Progenitor cell of endocrine pancreas (in vitro differentiated cells): ENCODE measurements at regions not wholly inside any gene's neighbourhood (a gene's known extent, or its start where the extent isn't known, plus 50 kb on each side); places are given as distances from the start of the nearest gene placed in this dataset.

ENCODE experiments used
- DNase-seq: peaks from one replicate; pipeline ENCODE4 v3.0.0; 2021; ENCODE audit warnings: low spot score; ENCODE audit not compliant: unreplicated experiment
- H3K27ac Mint-ChIP-seq: 2 replicates; pipeline ENCODE4 v1.8.0; 2021; ENCODE audit warnings: mild to moderate bottlenecking, moderate library complexity, mixed read lengths
- H3K27me3 Mint-ChIP-seq: 2 replicates; pipeline ENCODE4 v1.8.0; 2021; ENCODE audit warnings: mixed read lengths
- H3K36me3 Mint-ChIP-seq: 2 replicates; pipeline ENCODE4 v1.8.0; 2022; ENCODE audit warnings: mixed read lengths; ENCODE audit not compliant: insufficient read depth
- H3K4me1 Mint-ChIP-seq: 2 replicates; pipeline ENCODE4 v1.8.0; 2021; ENCODE audit warnings: low read depth, mixed read lengths
- H3K4me3 Mint-ChIP-seq: 2 replicates; pipeline ENCODE4 v1.8.0; 2021; ENCODE audit warnings: low read depth, mild to moderate bottlenecking, moderate library complexity, mixed read lengths
- H3K9me3 Mint-ChIP-seq: 2 replicates; pipeline ENCODE4 v1.8.0; 2021; ENCODE audit warnings: low read depth, mixed read lengths
- TF ChIP-seq, protein P1 (sequence below): fragments of 200-600 bp; sonication (generic); IDR thresholded peaks from one replicate; pipeline ENCODE4 v1.5.0; 2021; ENCODE audit warnings: antibody characterized with exemption, mild to moderate bottlenecking; ENCODE audit not compliant: unreplicated experiment

DNA sequence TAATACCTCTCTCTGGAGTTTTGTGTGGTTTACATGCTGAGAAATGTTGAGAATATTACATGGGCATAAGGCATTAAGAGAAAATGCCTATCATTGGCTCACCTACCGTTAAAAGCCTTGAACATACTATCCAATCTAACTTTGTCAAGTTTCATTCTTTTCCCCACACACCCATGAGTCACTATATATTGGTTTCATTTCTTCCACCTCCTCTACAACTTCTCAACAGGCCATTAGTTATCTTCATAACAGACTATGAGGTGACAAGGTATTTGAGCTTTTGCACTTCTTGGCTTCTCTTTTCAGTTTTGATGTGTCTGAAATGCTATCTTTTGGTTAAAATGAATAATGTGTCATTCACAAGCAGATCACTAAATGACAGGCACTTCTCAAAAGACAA is 288.0 kb downstream of the KCNN2 start:
- DNase-seq, result no peak
- Mint-ChIP-seq H3K36me3 (no peaks in the 10 kb centered on the region), H3K27me3 (no peaks in the 10 kb centered on the region), H3K9me3 (no peaks in the 10 kb centered on the region), H3K4me3 (no peak overlapping the region), H3K27ac (no peak overlapping the region), H3K4me1 (peaks cover 4% of the 10 kb centered on the region)
- TF ChIP-seq, protein P1, sequence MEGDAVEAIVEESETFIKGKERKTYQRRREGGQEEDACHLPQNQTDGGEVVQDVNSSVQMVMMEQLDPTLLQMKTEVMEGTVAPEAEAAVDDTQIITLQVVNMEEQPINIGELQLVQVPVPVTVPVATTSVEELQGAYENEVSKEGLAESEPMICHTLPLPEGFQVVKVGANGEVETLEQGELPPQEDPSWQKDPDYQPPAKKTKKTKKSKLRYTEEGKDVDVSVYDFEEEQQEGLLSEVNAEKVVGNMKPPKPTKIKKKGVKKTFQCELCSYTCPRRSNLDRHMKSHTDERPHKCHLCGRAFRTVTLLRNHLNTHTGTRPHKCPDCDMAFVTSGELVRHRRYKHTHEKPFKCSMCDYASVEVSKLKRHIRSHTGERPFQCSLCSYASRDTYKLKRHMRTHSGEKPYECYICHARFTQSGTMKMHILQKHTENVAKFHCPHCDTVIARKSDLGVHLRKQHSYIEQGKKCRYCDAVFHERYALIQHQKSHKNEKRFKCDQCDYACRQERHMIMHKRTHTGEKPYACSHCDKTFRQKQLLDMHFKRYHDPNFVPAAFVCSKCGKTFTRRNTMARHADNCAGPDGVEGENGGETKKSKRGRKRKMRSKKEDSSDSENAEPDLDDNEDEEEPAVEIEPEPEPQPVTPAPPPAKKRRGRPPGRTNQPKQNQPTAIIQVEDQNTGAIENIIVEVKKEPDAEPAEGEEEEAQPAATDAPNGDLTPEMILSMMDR, result no peak

DNA sequence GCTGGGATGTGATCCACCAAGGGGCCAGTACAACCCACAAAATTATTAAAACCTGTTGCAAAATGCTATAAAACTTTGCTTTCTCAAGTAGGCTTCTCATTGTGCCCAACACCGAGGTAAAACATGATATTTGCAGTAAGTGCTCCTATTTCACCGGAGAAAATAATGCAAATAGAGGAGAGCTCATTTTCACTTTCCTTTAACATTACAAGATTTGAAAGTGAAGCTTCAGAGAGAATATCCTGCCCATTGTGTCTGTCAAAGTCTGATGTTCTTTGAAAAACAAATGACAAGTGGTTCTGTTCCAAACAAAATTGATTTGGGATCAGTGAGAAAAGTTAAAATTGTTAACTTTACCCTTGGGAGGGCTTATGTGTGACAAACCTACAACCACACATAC is 287.1 kb downstream of the KCNN2 start:
- TF ChIP-seq, protein P1, result no peak
- peaks cover 4% of the 10 kb centered on the region for H3K4me1 Mint-ChIP-seq
- DNase-seq, result no peak
- H3K36me3 Mint-ChIP-seq, result peaks cover 2% of the 10 kb centered on the region
- H3K4me3 Mint-ChIP-seq, result no peak overlapping the region
- peaks cover 4% of the 10 kb centered on the region for H3K9me3 Mint-ChIP-seq
- H3K27ac Mint-ChIP-seq, result no peak overlapping the region
- no peaks in the 10 kb centered on the region for H3K27me3 Mint-ChIP-seq

DNA sequence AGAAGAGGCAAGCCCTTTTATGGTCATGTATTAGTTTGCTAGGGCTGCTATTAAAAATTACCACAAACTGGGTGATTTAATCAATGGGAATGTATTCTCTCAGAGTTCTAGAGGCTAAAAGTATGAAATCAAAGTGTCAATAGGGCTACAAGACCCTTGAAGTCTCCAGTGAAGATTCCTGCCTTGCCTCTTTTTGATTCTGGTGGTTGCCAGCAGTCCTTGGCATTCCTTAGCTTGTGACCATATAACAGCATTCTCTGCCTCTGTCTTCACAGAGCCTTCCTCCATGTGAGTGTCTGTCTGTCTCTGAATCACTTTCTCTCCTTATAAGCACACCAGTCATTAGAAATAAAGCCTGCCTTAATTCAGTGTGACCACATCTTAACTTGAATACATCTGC is 282.7 kb downstream of the KCNN2 start:
- Mint-ChIP-seq H3K4me1 (no peaks in the 10 kb centered on the region), H3K27me3 (no peaks in the 10 kb centered on the region), H3K4me3 (no peak overlapping the region), H3K36me3 (peaks cover 3% of the 10 kb centered on the region), H3K27ac (no peak overlapping the region), H3K9me3 (peaks cover 21% of the 10 kb centered on the region)
- TF ChIP-seq, protein P1, result no peak
- DNase-seq, result no peak

DNA sequence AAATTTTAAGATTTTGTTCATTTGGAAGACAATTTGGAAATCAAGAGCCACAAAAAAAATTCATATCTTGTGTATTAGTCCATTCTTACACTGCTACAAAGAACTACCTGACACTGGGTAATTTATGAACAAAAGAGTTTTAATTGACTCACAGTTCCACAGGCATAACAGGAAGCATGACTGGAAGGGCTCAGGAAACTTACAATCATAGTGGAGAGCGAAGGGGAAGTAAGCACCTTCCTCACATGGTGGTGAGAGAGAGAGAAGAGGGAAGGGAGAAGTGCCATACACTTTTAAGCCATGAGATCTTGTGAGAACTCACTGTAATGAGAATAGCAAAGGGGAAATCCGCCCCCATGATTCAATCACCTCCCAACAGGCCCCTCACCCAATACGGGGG is 274.4 kb downstream of the KCNN2 start:
- Mint-ChIP-seq H3K4me1 (peaks cover 3% of the 10 kb centered on the region), H3K36me3 (no peaks in the 10 kb centered on the region), H3K27me3 (no peaks in the 10 kb centered on the region), H3K27ac (no peak overlapping the region), H3K4me3 (no peak overlapping the region), H3K9me3 (peaks cover 3% of the 10 kb centered on the region)
- no peak for DNase-seq
- TF ChIP-seq, protein P1, result no peak

DNA sequence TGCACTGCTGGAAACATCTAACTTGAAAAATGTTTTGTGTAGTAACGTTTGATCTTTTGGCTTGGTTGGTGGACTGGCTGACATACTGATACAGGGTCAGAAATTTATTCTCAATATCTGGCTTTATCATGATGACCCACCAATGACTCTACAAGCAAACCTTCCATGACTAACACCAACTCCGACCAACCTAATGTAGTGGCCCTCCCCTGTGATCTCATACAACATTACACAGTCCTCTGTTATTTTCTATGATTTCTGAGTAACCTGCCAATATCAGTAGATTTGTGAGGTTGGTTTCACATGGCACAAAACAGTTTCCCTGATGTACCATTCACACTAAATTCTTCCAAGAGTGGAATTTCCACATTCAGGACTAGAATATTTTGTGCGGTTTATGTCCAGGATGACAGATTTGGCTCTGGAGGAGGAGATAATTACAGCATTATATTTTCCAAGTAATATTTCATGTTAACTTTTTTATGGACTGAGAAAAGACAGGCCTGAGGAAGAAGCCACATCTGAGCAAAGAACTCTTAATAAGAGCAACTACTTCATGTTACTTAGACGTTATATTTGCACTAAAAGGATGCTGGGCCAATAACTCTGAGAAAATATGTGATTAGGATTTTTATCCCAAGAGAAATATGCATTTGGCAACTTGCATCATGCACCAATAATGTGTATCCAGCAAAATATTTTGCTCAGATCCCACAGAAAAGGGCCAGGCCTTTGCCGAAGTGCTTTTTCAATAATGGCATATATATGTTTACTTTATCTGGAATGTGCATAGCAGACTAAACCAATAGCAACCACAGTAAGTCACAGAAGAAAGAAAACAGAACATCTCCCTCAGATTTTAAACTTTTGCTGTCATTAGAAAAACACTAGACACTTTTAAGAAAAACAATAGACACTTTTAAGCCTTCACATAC is 273.4 kb downstream of the KCNN2 start:
- Mint-ChIP-seq H3K4me3 (no peak overlapping the region), H3K9me3 (peaks cover 3% of the 10 kb centered on the region), H3K27me3 (no peaks in the 10 kb centered on the region), H3K4me1 (peaks cover 3% of the 10 kb centered on the region), H3K36me3 (no peaks in the 10 kb centered on the region), H3K27ac (no peak overlapping the region)
- no peak for DNase-seq
- TF ChIP-seq, protein P1, result no peak
